NCI-H187 (cell line): ENCODE measurements at regions not wholly inside any gene's neighbourhood (a gene's known extent, or its start where the extent isn't known, plus 50 kb on each side); places are given as distances from the start of the nearest gene placed in this dataset.

Source experiments
- DNase-seq, 2 experiments: peaks; one replicate each; lab custom pipeline; 2025; lab: John Stamatoyannopoulos, UW

DNA sequence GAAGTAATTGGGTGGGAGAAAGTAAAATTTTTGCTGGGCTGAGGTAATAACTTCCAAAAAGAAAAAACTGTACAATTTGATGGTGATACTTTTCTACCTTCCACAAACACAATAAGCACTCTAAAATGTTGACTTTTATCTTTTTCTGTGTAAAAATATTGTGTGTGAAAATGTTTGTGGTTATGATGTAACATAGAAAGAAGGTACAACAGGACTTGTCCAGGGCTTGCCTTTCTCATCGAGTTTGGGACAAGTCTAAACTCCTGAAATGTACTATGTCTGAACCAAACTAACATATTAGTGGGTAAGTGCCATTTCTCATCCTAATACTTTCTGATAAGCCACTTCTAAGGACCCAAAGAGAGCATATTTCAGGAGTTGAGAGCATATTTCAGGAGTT is 174.2 kb upstream of the PDGFD start:
- no peak for DNase-seq

DNA sequence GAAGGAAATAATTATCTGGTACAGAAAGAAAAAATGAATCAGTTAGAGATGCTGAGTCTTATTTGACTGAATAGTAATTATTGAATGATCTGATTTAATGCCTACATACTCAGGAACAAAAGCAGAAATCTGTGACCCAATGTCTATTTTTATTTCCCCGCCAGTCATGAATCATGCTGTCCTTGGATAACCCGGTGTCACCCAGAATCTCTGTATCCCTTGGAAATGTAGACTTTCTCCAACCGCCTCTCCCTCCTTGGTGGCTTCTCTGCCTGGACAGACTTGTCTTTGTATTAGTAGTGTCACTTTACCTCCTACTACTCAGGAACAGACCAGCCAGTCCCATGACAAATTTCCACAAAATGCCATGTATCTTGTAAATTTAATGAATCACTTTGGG is 173.3 kb upstream of the PDGFD start:
- DNase-seq = no peak

DNA sequence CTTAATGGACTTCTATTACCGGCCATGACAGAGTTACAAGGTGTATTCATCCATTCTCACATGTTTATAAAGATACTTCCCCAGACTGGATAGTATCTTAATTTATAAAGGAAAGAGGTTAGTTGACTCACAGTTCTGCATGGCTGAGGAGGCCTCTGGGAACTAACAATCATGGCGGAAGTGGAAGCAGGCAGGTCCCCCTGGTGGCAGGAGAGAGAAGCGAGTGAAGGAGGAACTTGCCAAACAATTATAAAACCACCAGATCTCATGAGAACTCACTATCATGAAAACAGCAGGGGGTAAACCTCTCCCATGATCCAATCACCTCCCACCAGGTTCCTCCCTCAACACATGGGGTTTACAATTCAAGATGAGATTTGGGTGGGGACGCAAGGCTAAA is 170.0 kb upstream of the PDGFD start:
- DNase-seq = no peak

DNA sequence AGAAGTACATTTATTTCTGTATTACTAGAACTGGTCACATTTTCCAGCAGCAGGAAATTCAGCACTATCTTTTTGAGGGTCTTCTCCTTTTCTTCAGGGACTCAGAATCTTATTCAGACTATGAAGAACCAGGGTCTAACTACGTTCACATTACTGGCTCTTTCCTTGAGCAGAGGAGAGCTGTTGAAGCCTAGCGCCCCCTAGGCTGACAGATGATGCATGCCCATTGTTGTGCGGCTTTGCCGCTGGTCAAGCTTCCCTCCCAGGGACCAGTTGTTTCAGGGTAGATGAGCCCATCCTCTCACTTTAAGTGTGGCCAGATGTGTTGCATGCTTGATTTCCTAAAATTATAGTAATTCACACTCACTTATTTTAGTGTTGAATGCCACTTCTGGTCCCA is 168.2 kb upstream of the PDGFD start:
- no peak for DNase-seq

DNA sequence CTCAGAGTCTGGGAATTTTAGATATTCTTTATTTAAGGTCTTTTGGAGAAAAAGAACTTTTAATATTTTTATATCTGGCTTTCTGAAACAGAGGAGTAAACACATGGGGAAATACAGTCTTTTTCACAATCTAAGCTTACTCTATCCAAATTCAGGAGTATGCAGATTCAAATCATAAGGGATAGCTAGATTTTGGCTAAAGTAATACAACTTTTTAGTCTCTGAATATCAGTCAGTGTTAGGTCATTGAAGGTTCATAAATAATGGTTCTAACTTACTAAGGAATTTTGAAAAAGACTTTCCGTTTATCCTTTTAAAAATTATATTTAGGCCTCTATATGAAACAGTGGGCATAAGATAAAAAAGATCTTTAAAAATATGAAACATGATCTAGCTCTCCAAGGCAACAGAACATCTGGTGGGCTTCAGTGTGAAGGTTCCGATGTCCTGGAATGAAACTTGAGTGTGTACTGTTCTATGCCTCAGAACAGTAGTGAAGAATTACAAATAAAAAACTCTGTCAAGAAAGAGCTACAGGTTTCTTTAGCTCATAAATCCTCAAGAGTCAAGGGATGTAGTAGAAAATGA is 165.2 kb upstream of the PDGFD start:
- DNase-seq = no peak

DNA sequence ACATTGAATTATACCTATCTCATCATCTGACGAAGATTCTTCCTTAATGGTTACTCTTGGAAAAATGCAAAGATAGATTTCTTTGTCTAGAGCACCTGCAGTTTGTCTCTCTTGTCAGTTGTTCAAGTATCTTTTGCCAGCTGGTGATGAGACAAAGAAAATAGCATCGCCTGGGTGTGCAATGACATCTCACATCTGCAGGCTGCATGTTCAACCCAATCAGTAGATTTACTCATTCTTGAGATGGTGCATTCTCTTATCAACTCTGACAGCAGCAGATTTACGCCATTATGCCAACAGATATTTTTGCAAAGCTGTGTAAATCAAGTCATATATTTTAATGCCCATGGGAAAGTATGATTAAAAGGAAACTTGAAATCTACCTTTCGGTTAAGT is 164.6 kb upstream of the PDGFD start:
- DNase-seq = no peak

DNA sequence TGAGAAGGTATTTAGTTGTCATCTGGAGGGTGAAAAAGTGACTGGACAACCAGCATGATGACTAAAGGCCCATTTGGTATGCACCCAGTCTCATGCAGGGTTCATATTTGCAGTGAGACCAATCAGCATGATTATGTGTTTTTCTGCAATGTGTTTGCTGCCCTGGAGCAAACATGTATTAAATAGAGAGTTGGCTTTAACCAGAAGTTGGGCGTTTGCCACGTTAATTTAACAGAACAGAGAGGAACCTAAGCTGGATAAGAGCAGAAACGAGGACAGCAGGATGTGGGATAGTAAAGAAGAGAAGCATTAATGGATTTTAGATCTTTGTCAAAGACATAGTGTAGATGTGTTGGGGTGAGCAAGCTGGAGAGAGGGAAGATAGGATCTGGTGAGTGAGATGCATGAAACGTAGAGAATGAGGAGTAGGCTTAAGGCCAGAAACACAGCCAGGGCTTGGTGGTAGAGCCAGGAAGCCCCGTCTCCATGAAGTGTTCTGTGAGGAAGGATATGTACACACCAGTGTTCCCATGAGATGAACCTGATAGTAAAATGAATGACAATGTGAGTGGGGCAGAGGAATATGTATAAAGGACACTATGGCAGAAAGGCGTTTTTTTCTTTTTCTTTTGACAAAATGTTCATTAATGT is 164.0 kb upstream of the PDGFD start:
- DNase-seq = no peak

DNA sequence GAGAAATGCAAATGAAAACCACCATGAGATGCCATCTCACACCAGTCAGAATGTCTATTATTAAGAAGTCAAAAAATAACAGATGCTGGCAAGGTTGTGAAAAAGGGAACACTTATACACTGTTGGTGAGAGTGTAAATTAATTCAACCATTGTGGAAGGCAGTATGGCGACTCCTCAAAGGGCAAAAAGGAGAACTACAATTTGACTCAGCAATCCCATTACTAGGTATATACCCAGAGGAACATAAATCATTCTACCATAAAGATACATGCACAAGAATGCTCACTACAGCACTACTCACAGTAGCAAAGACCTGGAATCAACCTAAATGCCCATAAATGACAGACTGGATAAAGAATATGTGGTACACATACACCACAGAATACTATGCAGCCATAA is 161.1 kb upstream of the PDGFD start:
- no peak for DNase-seq

DNA sequence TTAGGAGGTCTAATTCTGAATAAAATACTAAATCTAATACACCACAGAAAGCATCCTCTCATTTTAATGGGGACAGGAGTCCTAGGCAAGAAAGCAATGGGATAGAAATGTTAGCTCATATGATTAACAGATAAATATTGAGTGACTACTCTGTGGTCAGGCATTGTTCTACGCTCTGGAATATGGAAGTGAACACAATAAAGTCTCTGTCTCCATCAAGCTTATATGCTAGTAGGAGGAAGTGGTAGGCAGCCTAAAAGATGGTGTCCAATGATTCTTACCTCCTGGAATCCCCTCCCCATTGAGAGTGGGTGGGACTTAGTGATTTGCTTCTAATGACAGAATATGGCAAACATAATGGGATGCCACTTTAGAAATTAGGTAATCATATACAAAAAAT is 160.3 kb upstream of the PDGFD start:
- DNase-seq = no peak

DNA sequence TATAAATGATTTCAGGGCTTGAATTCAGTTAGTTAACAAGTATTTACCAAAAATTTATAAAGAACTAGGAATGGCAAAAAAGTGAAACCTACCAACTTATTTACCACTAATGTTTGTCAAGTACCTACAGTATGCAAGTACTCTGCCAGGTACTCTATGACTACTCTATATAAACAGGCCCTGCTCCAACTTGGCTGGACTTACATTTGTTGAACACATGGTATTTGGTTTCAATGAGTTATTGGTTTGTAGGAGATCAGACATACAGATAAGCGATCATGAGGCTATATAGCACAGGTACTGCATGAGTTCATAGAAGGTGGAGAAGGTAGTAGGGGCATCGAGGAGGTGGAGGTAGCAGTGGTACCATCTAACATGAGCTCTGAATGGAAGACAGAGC is 159.9 kb upstream of the PDGFD start:
- no peak for DNase-seq

DNA sequence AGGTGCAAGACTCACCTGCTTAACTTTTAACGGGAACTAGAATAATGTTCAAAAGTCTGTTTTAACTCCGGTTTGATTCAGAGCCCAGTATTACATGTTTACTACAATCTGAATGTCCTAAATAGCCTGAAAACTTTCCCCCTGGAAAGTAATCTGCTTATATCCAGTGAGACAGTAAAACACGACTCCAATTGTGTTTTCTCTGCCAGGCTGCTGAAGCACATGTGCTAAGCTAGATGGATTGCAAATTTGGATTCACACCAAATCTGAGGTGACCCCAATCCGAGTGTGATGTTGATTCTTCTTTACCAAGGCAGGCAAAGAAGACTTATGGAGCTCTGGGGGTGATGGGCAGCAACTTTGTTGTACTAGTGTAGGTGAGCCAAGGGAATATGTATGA is 158.7 kb upstream of the PDGFD start:
- no peak for DNase-seq

DNA sequence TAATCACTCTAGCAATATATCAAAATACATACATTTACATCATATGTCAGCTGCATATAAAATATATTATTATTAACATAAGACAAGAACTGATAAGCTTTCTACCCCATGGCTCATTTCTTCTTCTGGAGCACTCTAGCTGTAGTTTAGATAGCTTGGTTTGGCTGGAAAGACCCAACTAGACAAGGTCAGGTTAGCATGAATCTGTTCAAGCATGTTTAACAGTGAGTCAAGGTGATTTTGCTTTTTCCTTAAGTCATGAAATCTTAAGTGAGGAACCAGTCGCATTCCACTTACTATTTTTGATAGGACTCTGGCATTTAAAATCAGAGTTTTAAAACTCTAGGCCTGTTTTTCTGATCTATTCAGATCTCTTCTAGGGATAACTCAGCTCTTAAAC is 157.0 kb upstream of the PDGFD start:
- DNase-seq = no peak

DNA sequence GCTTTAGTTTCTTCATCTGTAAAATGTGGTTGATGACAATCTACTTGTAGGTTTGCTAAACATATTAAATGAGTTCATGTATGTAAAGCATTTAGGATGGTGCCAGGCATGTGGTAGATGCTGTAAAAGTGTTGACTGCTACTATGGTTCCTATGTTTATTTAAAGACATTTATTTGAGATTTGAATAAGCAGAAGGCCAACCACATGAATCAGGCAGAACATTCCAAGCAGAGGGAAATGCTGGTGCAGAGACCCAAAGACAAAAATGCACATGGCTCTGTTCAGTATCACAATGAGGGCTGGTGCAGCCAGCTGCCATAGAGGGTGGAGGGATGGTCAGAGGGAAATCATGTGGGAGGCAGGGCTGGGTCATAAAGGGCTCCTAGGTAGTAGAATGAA is 156.2 kb upstream of the PDGFD start:
- DNase-seq = no peak

DNA sequence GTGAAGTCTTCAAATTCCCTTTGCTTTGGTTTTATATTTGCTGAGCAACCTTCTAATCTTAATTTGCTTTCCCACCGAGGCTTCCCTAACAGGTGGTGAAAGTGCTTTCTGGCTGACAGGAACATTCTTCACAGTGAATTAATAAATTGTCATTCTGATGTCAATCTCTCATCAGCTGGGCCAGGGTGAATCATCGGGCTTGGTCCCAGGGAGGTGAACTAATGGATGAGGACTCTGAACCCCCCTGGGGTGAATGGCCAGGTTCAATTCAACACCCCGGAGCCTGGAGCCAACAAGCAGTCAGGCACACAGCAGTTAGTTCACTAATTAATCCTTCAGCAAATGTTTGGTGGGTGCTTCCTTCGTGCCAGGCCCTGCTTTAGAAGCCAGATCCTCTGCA is 155.4 kb upstream of the PDGFD start:
- DNase-seq = no peak

DNA sequence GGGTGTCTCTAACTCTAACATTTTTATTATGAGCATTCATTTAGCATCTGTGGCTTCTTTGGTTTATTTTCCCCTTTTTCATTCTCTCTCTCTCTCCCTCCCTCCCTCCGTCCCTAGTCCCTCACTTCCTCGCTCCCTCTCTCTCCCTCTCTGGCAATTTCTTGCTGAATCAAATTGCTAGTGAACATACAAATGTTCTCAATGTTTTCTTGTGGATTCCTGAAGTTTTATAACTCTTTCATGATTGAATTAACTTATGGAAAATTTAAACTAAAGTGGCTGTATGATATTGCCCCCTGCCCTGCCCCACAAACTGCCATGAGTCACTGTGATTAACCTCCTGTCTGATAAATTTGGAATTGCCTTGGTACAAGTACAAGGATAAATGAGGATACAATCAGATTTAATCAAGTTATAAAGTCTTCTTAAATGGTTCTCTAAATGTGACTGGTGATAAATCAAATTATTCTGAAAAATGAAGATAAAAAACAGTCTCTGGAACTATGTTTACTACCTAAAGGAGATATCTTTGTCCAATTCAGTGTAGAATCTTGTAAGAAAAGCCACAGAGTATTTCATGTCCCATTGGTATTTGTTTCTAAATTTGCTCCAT is 143.0 kb upstream of the PDGFD start:
- DNase-seq = no peak

DNA sequence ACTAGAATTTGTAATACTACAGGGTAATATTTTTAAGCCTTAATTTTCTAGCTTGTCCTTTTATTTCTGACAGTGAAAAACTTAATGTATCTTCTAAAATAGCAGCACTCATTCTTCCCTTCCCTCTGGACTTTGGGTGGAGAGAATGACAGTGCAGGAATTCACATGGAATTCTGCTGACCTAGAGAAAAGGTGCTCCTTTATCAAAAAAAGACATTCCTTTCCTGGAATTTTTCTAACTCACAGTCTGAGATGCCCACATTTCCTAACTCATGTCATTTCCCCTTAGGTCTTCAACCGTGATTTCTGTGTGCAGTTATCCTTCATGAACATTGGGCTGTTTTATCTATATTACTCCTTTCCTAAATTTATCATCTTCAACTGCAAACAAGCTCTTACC is 137.8 kb upstream of the PDGFD start:
- DNase-seq = no peak

DNA sequence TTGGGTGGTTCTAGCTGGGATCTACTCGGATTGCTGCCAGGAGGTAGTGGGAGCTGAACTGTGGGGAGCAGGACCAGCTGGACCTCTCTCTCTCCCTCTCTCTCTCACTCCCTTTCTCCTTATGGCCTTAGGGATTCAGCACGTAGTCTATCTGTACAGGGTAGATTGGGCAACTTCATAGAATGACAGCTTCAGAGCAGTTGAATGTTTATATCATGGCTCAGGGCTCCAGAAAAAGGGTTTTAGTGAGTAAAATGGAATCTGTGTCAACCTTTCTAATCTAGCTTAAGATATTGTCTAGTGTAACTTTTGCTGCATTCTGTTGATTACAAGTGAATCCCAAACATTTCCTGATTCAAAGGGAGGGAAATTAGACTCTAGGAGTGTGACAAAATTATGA is 127.7 kb upstream of the PDGFD start:
- no peak for DNase-seq

DNA sequence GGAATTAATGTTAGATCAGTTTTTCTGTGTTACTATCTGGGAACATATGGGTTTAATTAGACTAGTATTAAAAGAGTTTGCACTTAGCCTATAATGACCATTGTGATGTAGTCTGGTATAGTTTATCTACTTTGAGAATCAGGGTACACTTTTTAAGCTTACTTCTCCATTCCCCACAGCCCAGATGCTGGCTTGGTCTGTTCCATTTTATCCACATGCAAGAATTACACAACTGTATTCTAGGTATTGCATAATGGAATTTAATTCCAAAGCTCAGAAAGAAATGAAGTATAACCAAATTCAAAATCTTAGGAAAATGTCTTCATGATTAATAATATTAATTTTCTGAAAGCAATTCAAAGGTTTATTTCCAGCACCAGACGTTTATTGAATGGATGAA is 122.2 kb upstream of the PDGFD start:
- no peak for DNase-seq

DNA sequence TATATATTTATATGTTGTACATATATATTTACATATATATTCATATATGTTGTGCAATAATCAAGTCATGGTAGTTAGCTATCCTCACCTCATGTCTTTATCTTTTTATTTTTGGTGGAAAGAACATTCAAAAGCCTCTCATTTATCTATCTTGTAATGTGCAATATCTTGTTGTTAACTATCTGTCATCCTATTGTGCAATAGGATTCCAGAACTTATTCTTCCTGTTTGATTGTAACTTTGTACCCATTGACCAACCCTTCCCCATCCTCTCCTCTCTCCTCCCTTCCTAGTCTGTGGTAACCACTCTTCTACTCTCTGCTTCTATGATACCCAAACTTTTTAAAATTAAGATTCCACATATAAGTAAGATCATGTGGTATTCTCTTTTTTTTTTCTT is 115.6 kb upstream of the PDGFD start:
- no peak for DNase-seq

DNA sequence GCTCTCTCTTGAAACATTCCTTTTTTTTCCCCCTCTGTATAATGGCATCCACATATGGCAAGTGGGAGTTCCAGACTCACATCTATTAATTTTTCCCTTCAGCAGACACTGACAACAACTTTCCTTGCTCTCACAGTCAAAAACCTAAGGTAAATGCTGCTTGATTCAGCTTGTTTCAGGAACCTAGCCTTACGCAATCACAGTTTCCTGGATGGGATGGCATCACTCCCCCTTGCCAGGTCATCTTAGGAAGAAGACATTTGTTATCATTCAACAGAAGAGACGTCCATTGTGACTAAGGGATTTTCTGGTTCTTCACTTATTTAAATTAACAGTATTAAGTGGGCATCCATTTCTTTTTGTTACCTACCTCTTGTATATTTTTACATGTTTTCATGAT is 112.0 kb upstream of the PDGFD start:
- DNase-seq = no peak

DNA sequence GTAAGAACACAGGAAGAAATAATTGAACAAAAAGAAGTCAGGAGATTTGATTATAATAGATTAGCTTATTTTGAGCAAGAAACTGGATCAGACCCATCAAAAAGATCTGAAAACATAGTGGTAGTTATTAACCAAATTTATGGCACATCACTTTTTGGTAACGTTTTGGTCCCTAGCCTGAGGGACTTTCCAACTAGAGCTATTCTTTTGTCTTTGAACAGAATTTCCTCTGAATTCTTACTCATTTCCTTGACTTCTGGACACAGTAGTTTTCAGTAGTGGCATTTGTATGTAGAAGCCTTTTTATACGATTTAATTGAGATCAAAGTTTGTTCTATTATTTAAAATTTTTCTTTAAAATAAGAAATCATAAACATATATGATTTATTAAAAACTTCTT is 96.5 kb upstream of the PDGFD start:
- DNase-seq = no peak

DNA sequence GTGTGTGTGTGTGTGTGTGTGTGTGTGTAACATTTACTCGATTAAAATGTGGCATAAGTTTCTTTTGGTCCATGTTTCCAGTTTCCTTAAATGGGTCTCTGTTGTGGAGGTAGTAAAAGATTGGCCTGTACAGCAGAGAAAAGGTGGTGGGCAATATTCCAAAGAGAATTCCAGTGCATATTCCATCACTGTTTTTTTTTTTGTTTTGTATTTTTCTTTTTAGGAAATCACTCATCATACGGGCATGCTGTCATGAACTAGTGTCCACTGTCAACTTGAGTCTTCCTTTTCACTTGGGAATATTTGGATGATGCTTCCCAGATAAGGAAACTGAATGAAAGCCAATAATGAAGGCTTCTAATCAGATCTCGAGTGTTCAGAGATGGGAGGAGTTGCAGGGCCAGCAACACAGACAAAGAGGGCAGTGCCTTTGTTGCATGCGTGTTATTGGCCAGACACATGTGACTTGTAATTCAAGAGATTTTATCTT is 95.2 kb upstream of the PDGFD start:
- DNase-seq = no peak

DNA sequence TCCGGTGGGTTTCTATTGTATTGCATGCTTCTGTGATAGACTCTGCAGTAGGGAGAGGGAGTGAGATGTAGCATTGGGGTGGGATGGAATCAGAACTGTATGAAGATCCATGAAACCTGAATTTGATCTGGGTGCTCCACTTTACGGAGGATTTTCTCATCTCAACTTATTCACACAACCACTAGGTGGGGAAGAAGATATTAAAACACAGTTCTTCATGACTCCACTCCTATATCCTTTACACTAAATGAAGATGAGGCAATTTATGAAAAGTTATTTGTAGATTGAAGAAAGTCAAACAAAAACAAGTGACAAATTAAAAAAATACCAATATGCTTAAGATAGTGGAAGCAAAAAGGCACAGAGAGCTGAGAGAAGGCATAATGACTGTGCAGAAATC is 92.6 kb upstream of the PDGFD start:
- DNase-seq = no peak

DNA sequence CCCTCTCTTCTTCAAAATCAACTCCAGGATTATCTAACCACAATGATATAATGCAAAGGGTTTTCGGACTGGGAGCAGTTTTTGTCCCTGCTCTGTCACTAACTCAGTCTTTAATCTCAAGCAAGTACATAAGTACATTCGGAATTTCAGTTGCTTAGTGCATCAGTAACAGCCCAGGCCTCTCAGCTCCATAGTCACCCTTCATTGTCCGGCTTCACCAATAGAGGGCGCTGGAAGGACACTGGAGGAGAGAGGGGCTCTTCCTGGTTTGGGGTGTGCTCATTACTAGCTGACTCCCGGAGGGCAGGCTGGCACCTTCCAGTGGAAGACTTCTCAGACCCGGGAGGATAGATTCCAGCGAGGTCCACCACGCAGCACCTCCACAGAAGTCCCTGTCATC is 90.4 kb upstream of the PDGFD start:
- peak in 1 of 2 experiments; percentile 0 for DNase-seq
